GM23338 (cell line): ENCODE measurements at regions not wholly inside any gene's neighbourhood (a gene's known extent, or its start where the extent isn't known, plus 50 kb on each side); places are given as distances from the start of the nearest gene placed in this dataset.

ENCODE experiments used
- ATAC-seq: fragments of 200-7000 bp; cut with Tn5 transposase; 3 replicates; pipeline ENCODE4 v1.9.1; 2020
- DNase-seq: peaks from one replicate; pipeline ENCODE4 v3.0.0-alpha.2; 2015; ENCODE audit warnings: low spot score
- H2AFZ ChIP-seq: fragments of 200-600 bp; sonication (generic); 2 replicates; pipeline ENCODE4 v1.8.0; 2016; ENCODE audit warnings: antibody characterized with exemption, mild to moderate bottlenecking, moderate library complexity
- H3F3A ChIP-seq: fragments of 200-600 bp; sonication (generic); replicated peaks from 2 replicates; pipeline ENCODE4 v1.8.0; 2017; ENCODE audit warnings: antibody characterized with exemption, mixed run types, low read depth
- H3K27ac ChIP-seq: fragments of 200-600 bp; sonication (generic); 2 replicates; pipeline ENCODE4 v1.6.1; 2016; ENCODE audit warnings: low read depth
- H3K27me3 ChIP-seq: fragments of 200-600 bp; sonication (generic); 2 replicates; pipeline ENCODE4 v1.8.0; 2016; ENCODE audit warnings: mild to moderate bottlenecking, mixed run types, moderate library complexity; ENCODE audit not compliant: insufficient read depth
- H3K36me3 ChIP-seq: fragments of 200-600 bp; sonication (generic); 2 replicates; pipeline ENCODE4 v1.8.0; 2016; ENCODE audit warnings: mild to moderate bottlenecking; ENCODE audit not compliant: insufficient read depth
- H3K4me1 ChIP-seq: fragments of 200-600 bp; sonication (generic); 2 replicates; pipeline ENCODE4 v1.8.0; 2016; ENCODE audit warnings: mild to moderate bottlenecking, moderate library complexity; ENCODE audit not compliant: insufficient read depth
- H3K4me2 ChIP-seq: fragments of 200-600 bp; sonication (generic); 2 replicates; pipeline ENCODE4 v1.7.1; 2017; ENCODE audit warnings: mixed run types
- H3K4me3 ChIP-seq: fragments of 200-600 bp; sonication (generic); 2 replicates; pipeline ENCODE4 v1.6.1; 2016; ENCODE audit warnings: mixed run types
- H3K79me2 ChIP-seq: fragments of 200-600 bp; sonication (generic); replicated peaks from 2 replicates; pipeline ENCODE4 v1.8.0; 2017; ENCODE audit warnings: mild to moderate bottlenecking; ENCODE audit not compliant: insufficient read depth
- H3K9me2 ChIP-seq: fragments of 200-600 bp; sonication (generic); 2 replicates; pipeline ENCODE4 v1.8.0; 2017; ENCODE audit not compliant: insufficient read depth
- H4K20me1 ChIP-seq: fragments of 200-600 bp; sonication (generic); replicated peaks from 2 replicates; pipeline ENCODE4 v1.8.0; 2017; ENCODE audit warnings: mild to moderate bottlenecking; ENCODE audit not compliant: insufficient read depth
- H3K27ac Mint-ChIP-seq: 2 replicates; pipeline ENCODE4 v1.8.0; 2020; ENCODE audit warnings: inconsistent platforms, mild to moderate bottlenecking, moderate library complexity, mixed read lengths
- H3K27me3 Mint-ChIP-seq: 3 replicates; pipeline ENCODE4 v1.8.0; 2022; ENCODE audit warnings: low read depth, mild to moderate bottlenecking, moderate library complexity, mixed read lengths, inconsistent platforms; ENCODE audit not compliant: insufficient read depth, poor library complexity
- H3K36me3 Mint-ChIP-seq: 3 replicates; pipeline ENCODE4 v1.8.0; 2021; ENCODE audit warnings: low read depth, mild to moderate bottlenecking, inconsistent platforms, moderate library complexity, mixed read lengths
- H3K4me1 Mint-ChIP-seq: 3 replicates; pipeline ENCODE4 v1.8.0; 2020; ENCODE audit warnings: mild to moderate bottlenecking, inconsistent platforms, mixed read lengths
- H3K4me3 Mint-ChIP-seq: 3 replicates; pipeline ENCODE4 v1.8.0; 2021; ENCODE audit warnings: moderate library complexity, mild to moderate bottlenecking, inconsistent platforms, mixed read lengths
- H3K9me3 Mint-ChIP-seq: 3 replicates; pipeline ENCODE4 v1.8.0; 2020; ENCODE audit warnings: moderate library complexity, mild to moderate bottlenecking, inconsistent platforms, mixed read lengths
- CREB1 ChIP-seq: fragments of 250-450 bp; sonication (Bioruptor Pico); IDR thresholded peaks from 2 replicates; pipeline ENCODE4 v1.5.0; 2020; ENCODE audit warnings: low read depth, mild to moderate bottlenecking, moderate library complexity
- CTCF ChIP-seq, 2 experiments: fragments of 200-600 bp in 1 of 2; sonication (generic) in 1 of 2; conservative IDR thresholded peaks; 2 replicates each; pipeline versions ENCODE4 v1.5.1 to v1.6.1; 2016 to 2017; ENCODE audit warnings: antibody characterized with exemption in 2 of 2, low read depth in 2 of 2, mild to moderate bottlenecking in 2 of 2, moderate library complexity in 1 of 2
- ETS1 ChIP-seq: IDR thresholded peaks from 2 replicates; pipeline ENCODE4 v1.6.1; 2016; ENCODE audit warnings: antibody characterized with exemption
- EZH2 ChIP-seq: fragments of 200-600 bp; sonication (generic); IDR thresholded peaks from one replicate; pipeline ENCODE4 v1.8.0; 2017; ENCODE audit warnings: antibody characterized with exemption, mild to moderate bottlenecking, low read depth; ENCODE audit not compliant: unreplicated experiment
- EZH2phosphoT487 ChIP-seq: fragments of 200-600 bp; sonication (generic); IDR thresholded peaks from one replicate; pipeline ENCODE4 v1.8.1; 2018; ENCODE audit warnings: antibody characterized with exemption; ENCODE audit not compliant: unreplicated experiment
- JUNB ChIP-seq: IDR thresholded peaks from one replicate; pipeline ENCODE4 v1.6.1; 2016; ENCODE audit warnings: antibody characterized with exemption; ENCODE audit not compliant: unreplicated experiment
- NANOG ChIP-seq: IDR thresholded peaks from 2 replicates; pipeline ENCODE4 v1.6.1; 2016; ENCODE audit warnings: antibody characterized with exemption, borderline replicate concordance
- POLR2AphosphoS5 ChIP-seq: IDR thresholded peaks from 2 replicates; pipeline ENCODE4 v1.6.1; 2016; ENCODE audit warnings: antibody characterized with exemption, low read depth
- REST ChIP-seq: IDR thresholded peaks from one replicate; pipeline ENCODE4 v1.6.1; 2018; ENCODE audit warnings: antibody characterized with exemption; ENCODE audit not compliant: unreplicated experiment
- STAT1 ChIP-seq: IDR thresholded peaks from one replicate; pipeline ENCODE4 v1.6.1; 2016; ENCODE audit warnings: antibody characterized with exemption; ENCODE audit not compliant: unreplicated experiment
- ZNF114 ChIP-seq: fragments of 250-450 bp; sonication (Bioruptor Pico); IDR thresholded peaks from 2 replicates; pipeline ENCODE4 v1.5.0; 2020; ENCODE audit warnings: mild to moderate bottlenecking, moderate library complexity
- ZNF331 ChIP-seq: fragments of 250-450 bp; sonication (Bioruptor Pico); IDR thresholded peaks from 2 replicates; pipeline ENCODE4 v1.5.0; 2020; ENCODE audit warnings: low read depth, mild to moderate bottlenecking, moderate library complexity
- ZNF462 ChIP-seq: fragments of 250-450 bp; sonication (Bioruptor Pico); IDR thresholded peaks from 2 replicates; pipeline ENCODE4 v1.5.0; 2020; ENCODE audit warnings: mild to moderate bottlenecking, moderate library complexity

- Histone ChIP-seq H3F3A (peaks cover 28% of the 10 kb centered on the region), H3K27ac (no peak overlapping the region), H3K9me2 (no peaks in the 10 kb centered on the region), H3K36me3 (no peaks in the 10 kb centered on the region), H3K79me2 (peaks cover 13% of the 10 kb centered on the region), H2AFZ (no peak overlapping the region), H3K4me2 (no peak overlapping the region), H3K4me1 (peaks cover 13% of the 10 kb centered on the region), H3K4me3 (no peak overlapping the region), H3K27me3 (no peaks in the 10 kb centered on the region), H4K20me1 (peaks cover 10% of the 10 kb centered on the region)
- Mint-ChIP-seq H3K27ac (no peak overlapping the region; the same call in 1 of the 2 replicates), H3K27me3 (peaks cover 30% of the 10 kb centered on the region), H3K4me1 (peaks cover 38% of the 10 kb centered on the region), H3K4me3 (no peak overlapping the region), H3K36me3 (peaks cover 22% of the 10 kb centered on the region), H3K9me3 (peaks cover 4% of the 10 kb centered on the region; the same call in 1 of the 3 replicates)
- TF ChIP-seq ZNF462 (CRISPR knock-in tag) (no peak), NANOG (no peak), CREB1 (no peak), ZNF114 (CRISPR knock-in tag) (no peak), STAT1 (no peak), CTCF (conservative IDR thresholded peaks at IDR 0.05; ENCODE audit: low read depth in 2 of 2) (no peak), ZNF331 (CRISPR knock-in tag) (no peak), ETS1 (no peak), POLR2AphosphoS5 (no peak), JUNB (no peak), EZH2 (no peak), REST (no peak), EZH2phosphoT487 (no peak)
- DNase-seq (no peak), ATAC-seq (no peak)
Measured at GRCh38 chr12:124437121-124437520, 130.3 kb downstream of the NCOR2 start.
